HUES48 (cell line): ENCODE measurements at regions not wholly inside any gene's neighbourhood (a gene's known extent, or its start where the extent isn't known, plus 50 kb on each side); places are given as distances from the start of the nearest gene placed in this dataset.
"Not testable (repeated sequence)": the region's sequence is repeated elsewhere in the genome, so short reads cannot be mapped to it uniquely, and the experiment has no call there.

Experiments used
- H3K27ac ChIP-seq: one replicate; pipeline ENCODE4 v1.7.0; 2013; ENCODE audit warnings: low read depth, low read length, inconsistent platforms
- H3K27me3 ChIP-seq: 2 replicates; pipeline ENCODE4 v1.6.1; 2013; ENCODE audit warnings: mild to moderate bottlenecking, low read length; ENCODE audit not compliant: control insufficient read depth, insufficient read depth
- H3K36me3 ChIP-seq: 2 replicates; pipeline ENCODE4 v1.6.1; 2013; ENCODE audit warnings: low read length; ENCODE audit not compliant: control insufficient read depth, insufficient read depth
- H3K4me1 ChIP-seq: 2 replicates; pipeline ENCODE4 v1.6.1; 2013; ENCODE audit warnings: mild to moderate bottlenecking, low read length; ENCODE audit not compliant: control insufficient read depth, insufficient read depth
- H3K4me3 ChIP-seq: 2 replicates; pipeline ENCODE4 v1.5.1; 2013; ENCODE audit warnings: mild to moderate bottlenecking, low read depth, low read length
- H3K9ac ChIP-seq: 2 replicates; pipeline ENCODE4 v1.6.1; 2013; ENCODE audit warnings: mild to moderate bottlenecking, low read depth, low read length, moderate library complexity
- H3K9me3 ChIP-seq: 2 replicates; pipeline ENCODE4 v1.6.1; 2013; ENCODE audit warnings: low read length; ENCODE audit not compliant: control insufficient read depth, insufficient read depth

- Histone ChIP-seq H3K36me3 (no peaks in the 10 kb centered on the region), H3K4me1 (no peaks in the 10 kb centered on the region), H3K9me3 (no peaks in the 10 kb centered on the region), H3K4me3 (no peak overlapping the region), H3K9ac (no peak overlapping the region), H3K27ac (no peak overlapping the region), H3K27me3 (no peaks in the 10 kb centered on the region)
Observed at GRCh38 chr17:68141050-68141449, 105.5 kb downstream of the KPNA2 start.

GRCh38 chr17:68142595-68142994 lies 105.2 kb upstream of the AMZ2 start:
- no peaks in the 10 kb centered on the region for H3K36me3 ChIP-seq
- no peaks in the 10 kb centered on the region for H3K9me3 ChIP-seq
- H3K4me3 ChIP-seq, result no peak overlapping the region
- no peak overlapping the region for H3K27ac ChIP-seq
- H3K4me1 ChIP-seq, result no peaks in the 10 kb centered on the region
- no peaks in the 10 kb centered on the region for H3K27me3 ChIP-seq
- no peak overlapping the region for H3K9ac ChIP-seq

- H3K27ac ChIP-seq, result no peak overlapping the region
- no peaks in the 10 kb centered on the region for H3K4me1 ChIP-seq
- no peak overlapping the region for H3K4me3 ChIP-seq
- no peaks in the 10 kb centered on the region for H3K36me3 ChIP-seq
- H3K9ac ChIP-seq, result no peak overlapping the region
- H3K9me3 ChIP-seq, result no peaks in the 10 kb centered on the region
- no peaks in the 10 kb centered on the region for H3K27me3 ChIP-seq
Observed at GRCh38 chr17:68143425-68143824, 104.4 kb upstream of the AMZ2 start.

- Histone ChIP-seq H3K27ac (no peak overlapping the region), H3K27me3 (no peaks in the 10 kb centered on the region), H3K4me3 (no peak overlapping the region), H3K9ac (no peak overlapping the region), H3K4me1 (no peaks in the 10 kb centered on the region), H3K9me3 (no peaks in the 10 kb centered on the region), H3K36me3 (no peaks in the 10 kb centered on the region)
Observed at GRCh38 chr17:68145088-68145487, 102.8 kb upstream of the AMZ2 start.

- Histone ChIP-seq H3K9ac (no peak overlapping the region), H3K36me3 (no peaks in the 10 kb centered on the region), H3K27me3 (no peaks in the 10 kb centered on the region), H3K27ac (no peak overlapping the region), H3K4me1 (no peaks in the 10 kb centered on the region), H3K4me3 (no peak overlapping the region), H3K9me3 (no peaks in the 10 kb centered on the region)
Observed at GRCh38 chr17:68148936-68149335, 98.9 kb upstream of the AMZ2 start.

GRCh38 chr17:68152161-68152571 lies 95.7 kb upstream of the AMZ2 start:
- Histone ChIP-seq H3K4me1 (no peaks in the 10 kb centered on the region), H3K36me3 (no peaks in the 10 kb centered on the region), H3K27me3 (no peaks in the 10 kb centered on the region), H3K4me3 (no peak overlapping the region), H3K9ac (no peak overlapping the region), H3K9me3 (no peaks in the 10 kb centered on the region), H3K27ac (no peak overlapping the region)

GRCh38 chr17:68155692-68156091 lies 92.2 kb upstream of the AMZ2 start:
- H3K9ac ChIP-seq, result no peak overlapping the region
- H3K9me3 ChIP-seq, result no peaks in the 10 kb centered on the region
- no peak overlapping the region for H3K4me3 ChIP-seq
- H3K36me3 ChIP-seq, result no peaks in the 10 kb centered on the region
- H3K27ac ChIP-seq, result no peak overlapping the region
- H3K4me1 ChIP-seq, result no peaks in the 10 kb centered on the region
- H3K27me3 ChIP-seq, result no peaks in the 10 kb centered on the region

- no peak overlapping the region for H3K9ac ChIP-seq
- H3K4me1 ChIP-seq, result no peaks in the 10 kb centered on the region
Observed at GRCh38 chr17:68161644-68162428, 86.0 kb upstream of the AMZ2 start.

GRCh38 chr17:68168273-68169164 lies 79.3 kb upstream of the AMZ2 start:
- H3K4me3 ChIP-seq, H3K4me1 ChIP-seq, H3K36me3 ChIP-seq, H3K9ac ChIP-seq, H3K27ac ChIP-seq, H3K9me3 ChIP-seq, H3K27me3 ChIP-seq: not testable (repeated sequence)

More at GRCh38 chr17:68161644-68162428, 86.0 kb upstream of the AMZ2 start:
- H3K36me3 ChIP-seq, result no peaks in the 10 kb centered on the region
- no peaks in the 10 kb centered on the region for H3K27me3 ChIP-seq
- H3K4me3 ChIP-seq, result no peak overlapping the region
- no peak overlapping the region for H3K27ac ChIP-seq
- H3K9me3 ChIP-seq, result no peaks in the 10 kb centered on the region

GRCh38 chr17:68169165-68169821 lies 78.5 kb upstream of the AMZ2 start:
- not testable (repeated sequence) for H3K4me1 ChIP-seq, H3K9ac ChIP-seq, H3K27ac ChIP-seq, H3K4me3 ChIP-seq, H3K9me3 ChIP-seq, H3K36me3 ChIP-seq, H3K27me3 ChIP-seq

- Histone ChIP-seq H3K4me1 (no peaks in the 10 kb centered on the region), H3K9ac (no peak overlapping the region), H3K36me3 (no peaks in the 10 kb centered on the region), H3K4me3 (no peak overlapping the region), H3K9me3 (no peaks in the 10 kb centered on the region), H3K27me3 (peaks cover 4% of the 10 kb centered on the region; the same call in 1 of the 2 replicates), H3K27ac (no peak overlapping the region)
Observed at GRCh38 chr17:68169840-68170239, 78.0 kb upstream of the AMZ2 start.
